OCI-LY3 (cell line): ENCODE measurements at regions not wholly inside any gene's neighbourhood (a gene's known extent, or its start where the extent isn't known, plus 50 kb on each side); places are given as distances from the start of the nearest gene placed in this dataset.

Source experiments
- H2AFZ ChIP-seq: fragments of 200-600, 300-600 bp; shearing (Covaris generic); 2 replicates; pipeline ENCODE4 v1.6.0; 2014; ENCODE audit warnings: antibody characterized with exemption, low read depth, low read length
- H3K27ac ChIP-seq: fragments of 200-600, 300-600 bp; sonication (generic); 2 replicates; pipeline ENCODE4 v1.5.1; 2014; ENCODE audit warnings: mild to moderate bottlenecking, low read length, moderate library complexity, mixed read lengths
- H3K27me3 ChIP-seq: fragments of 200-600, 300-600 bp; sonication (generic); 2 replicates; pipeline ENCODE4 v1.6.1; 2014; ENCODE audit warnings: low read depth, low read length, mixed read lengths
- H3K36me3 ChIP-seq: fragments of 200-600, 300-600 bp; sonication (generic); replicated peaks from 2 replicates; pipeline ENCODE3; 2014; ENCODE audit warnings: low read depth, low read length, mixed read lengths
- H3K4me1 ChIP-seq: fragments of 300-600, 200-600 bp; sonication (generic); 2 replicates; pipeline ENCODE4 v1.6.1; 2014; ENCODE audit warnings: low read length, mixed read lengths
- H3K4me2 ChIP-seq: fragments of 200-600, 300-600 bp; sonication (generic); 2 replicates; pipeline ENCODE4 v1.6.1; 2014; ENCODE audit warnings: low read length, mixed read lengths
- H3K4me3 ChIP-seq: fragments of 300-600, 200-600 bp; sonication (generic); 2 replicates; pipeline ENCODE4 v1.5.1; 2014; ENCODE audit warnings: antibody characterized with exemption, mild to moderate bottlenecking, low read length, moderate library complexity
- H3K79me2 ChIP-seq: fragments of 300-600, 200-600 bp; shearing (Covaris generic); 2 replicates; pipeline ENCODE4 v1.6.1; 2014; ENCODE audit warnings: mild to moderate bottlenecking, low read length, mixed read lengths
- H3K9ac ChIP-seq: fragments of 300-600, 200-600 bp; shearing (Covaris generic); 2 replicates; pipeline ENCODE4 v1.6.0; 2014; ENCODE audit warnings: mild to moderate bottlenecking, low read length, moderate library complexity
- H3K9me3 ChIP-seq: fragments of 200-600, 300-600 bp; shearing (Covaris generic); 2 replicates; pipeline ENCODE4 v1.6.1; 2014; ENCODE audit warnings: low read length, mixed read lengths; ENCODE audit not compliant: insufficient read depth
- H4K20me1 ChIP-seq: fragments of 200-600, 300-600 bp; sonication (generic); 2 replicates; pipeline ENCODE4 v1.6.1; 2016; ENCODE audit warnings: low read length, mixed read lengths; ENCODE audit not compliant: insufficient read depth
- EZH2phosphoT487 ChIP-seq: fragments of 200-600 bp; shearing (Covaris generic); IDR thresholded peaks from 2 replicates; pipeline ENCODE4 v1.6.1; 2018; ENCODE audit warnings: antibody characterized with exemption, mixed run types, low read depth
- TF ChIP-seq, protein P1 (sequence below): fragments of 200-600, 300-600 bp; sonication (generic); IDR thresholded peaks from 2 replicates; pipeline ENCODE4 v1.5.1; 2014; ENCODE audit warnings: antibody characterized with exemption, low read length, low read depth

DNA sequence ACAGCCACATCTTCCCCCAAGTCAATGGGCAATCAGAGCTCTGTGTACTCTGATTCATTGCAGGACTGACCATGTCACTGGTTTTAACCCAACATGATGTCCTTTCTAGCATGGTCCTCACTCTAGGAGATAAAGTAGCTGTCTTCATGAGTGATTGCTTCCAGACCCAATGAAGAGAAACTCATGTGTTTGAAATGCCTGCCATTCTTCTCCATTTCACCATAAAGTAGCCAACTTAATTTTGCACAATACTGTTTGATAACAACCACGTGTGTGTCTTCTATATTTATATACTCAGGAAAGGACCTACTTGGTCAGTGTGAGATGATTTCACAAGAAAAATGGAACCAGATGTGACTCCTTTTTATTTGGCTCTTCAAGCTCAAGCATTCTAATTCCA lies 172.5 kb downstream of the AXIN2 start:
- Histone ChIP-seq H2AFZ (no peak overlapping the region), H3K27ac (no peak overlapping the region), H3K4me1 (no peaks in the 10 kb centered on the region), H3K36me3 (no peaks in the 10 kb centered on the region), H3K79me2 (no peaks in the 10 kb centered on the region), H4K20me1 (no peaks in the 10 kb centered on the region), H3K9ac (no peak overlapping the region), H3K9me3 (no peaks in the 10 kb centered on the region), H3K4me2 (no peak overlapping the region), H3K27me3 (no peaks in the 10 kb centered on the region), H3K4me3 (no peak overlapping the region)
- no peak for TF ChIP-seq EZH2phosphoT487
- TF ChIP-seq, protein P1, sequence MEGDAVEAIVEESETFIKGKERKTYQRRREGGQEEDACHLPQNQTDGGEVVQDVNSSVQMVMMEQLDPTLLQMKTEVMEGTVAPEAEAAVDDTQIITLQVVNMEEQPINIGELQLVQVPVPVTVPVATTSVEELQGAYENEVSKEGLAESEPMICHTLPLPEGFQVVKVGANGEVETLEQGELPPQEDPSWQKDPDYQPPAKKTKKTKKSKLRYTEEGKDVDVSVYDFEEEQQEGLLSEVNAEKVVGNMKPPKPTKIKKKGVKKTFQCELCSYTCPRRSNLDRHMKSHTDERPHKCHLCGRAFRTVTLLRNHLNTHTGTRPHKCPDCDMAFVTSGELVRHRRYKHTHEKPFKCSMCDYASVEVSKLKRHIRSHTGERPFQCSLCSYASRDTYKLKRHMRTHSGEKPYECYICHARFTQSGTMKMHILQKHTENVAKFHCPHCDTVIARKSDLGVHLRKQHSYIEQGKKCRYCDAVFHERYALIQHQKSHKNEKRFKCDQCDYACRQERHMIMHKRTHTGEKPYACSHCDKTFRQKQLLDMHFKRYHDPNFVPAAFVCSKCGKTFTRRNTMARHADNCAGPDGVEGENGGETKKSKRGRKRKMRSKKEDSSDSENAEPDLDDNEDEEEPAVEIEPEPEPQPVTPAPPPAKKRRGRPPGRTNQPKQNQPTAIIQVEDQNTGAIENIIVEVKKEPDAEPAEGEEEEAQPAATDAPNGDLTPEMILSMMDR: no peak

DNA sequence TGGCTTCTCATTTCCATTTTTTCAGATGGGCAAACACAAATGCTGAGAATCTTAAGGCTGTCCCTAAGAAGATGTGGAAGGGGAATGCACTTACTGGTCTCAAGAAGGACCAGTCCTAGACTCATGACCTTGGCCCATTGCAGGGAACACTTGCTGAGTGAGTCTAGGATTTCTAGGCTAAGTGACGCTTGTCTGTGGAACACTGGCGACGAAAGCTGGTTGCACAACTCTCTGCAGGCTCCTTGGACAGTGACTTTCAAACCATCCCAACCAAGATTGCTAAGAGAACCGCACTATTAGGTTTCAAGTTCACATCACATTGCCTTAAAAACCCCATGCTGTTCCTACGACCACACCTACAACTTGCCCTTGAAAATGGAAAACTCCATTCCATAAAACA lies 174.1 kb downstream of the AXIN2 start:
- no peaks in the 10 kb centered on the region for H3K9me3 ChIP-seq
- no peaks in the 10 kb centered on the region for H3K79me2 ChIP-seq
- no peaks in the 10 kb centered on the region for H3K4me1 ChIP-seq
- no peaks in the 10 kb centered on the region for H3K36me3 ChIP-seq
- TF ChIP-seq EZH2phosphoT487: no peak
- TF ChIP-seq, protein P1: no peak
- H4K20me1 ChIP-seq: no peaks in the 10 kb centered on the region
- no peaks in the 10 kb centered on the region for H3K27me3 ChIP-seq
- no peak overlapping the region for H3K9ac ChIP-seq
- no peak overlapping the region for H3K27ac ChIP-seq
- no peak overlapping the region for H2AFZ ChIP-seq
- H3K4me3 ChIP-seq: no peak overlapping the region
- H3K4me2 ChIP-seq: no peak overlapping the region

DNA sequence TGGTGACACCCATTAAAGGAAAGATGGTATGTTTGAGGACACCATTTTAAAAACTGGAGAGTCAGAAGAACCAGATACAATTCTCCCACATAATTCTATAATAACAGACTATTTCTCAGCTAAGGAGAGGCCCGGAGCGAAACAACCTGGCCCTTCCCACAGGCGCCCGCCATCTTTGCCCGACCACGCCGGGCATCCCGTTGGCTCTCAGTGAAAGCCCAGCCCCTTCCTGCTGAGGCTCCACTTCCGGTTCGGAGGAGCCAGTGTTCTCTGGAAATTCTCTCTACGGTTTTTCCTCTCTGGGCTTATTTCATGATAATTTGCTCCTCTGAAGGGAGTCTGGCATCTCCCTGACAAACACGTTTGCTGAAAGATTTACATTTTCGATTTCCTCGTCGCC lies 175.7 kb downstream of the AXIN2 start:
- H3K36me3 ChIP-seq: no peaks in the 10 kb centered on the region
- TF ChIP-seq EZH2phosphoT487: no peak
- TF ChIP-seq, protein P1: no peak
- H3K27me3 ChIP-seq: no peaks in the 10 kb centered on the region
- H4K20me1 ChIP-seq: no peaks in the 10 kb centered on the region
- H3K27ac ChIP-seq: no peak overlapping the region
- no peak overlapping the region for H3K4me2 ChIP-seq
- no peak overlapping the region for H3K4me3 ChIP-seq
- H2AFZ ChIP-seq: no peak overlapping the region
- H3K4me1 ChIP-seq: no peaks in the 10 kb centered on the region
- no peaks in the 10 kb centered on the region for H3K9me3 ChIP-seq
- H3K9ac ChIP-seq: no peak overlapping the region
- H3K79me2 ChIP-seq: no peaks in the 10 kb centered on the region

DNA sequence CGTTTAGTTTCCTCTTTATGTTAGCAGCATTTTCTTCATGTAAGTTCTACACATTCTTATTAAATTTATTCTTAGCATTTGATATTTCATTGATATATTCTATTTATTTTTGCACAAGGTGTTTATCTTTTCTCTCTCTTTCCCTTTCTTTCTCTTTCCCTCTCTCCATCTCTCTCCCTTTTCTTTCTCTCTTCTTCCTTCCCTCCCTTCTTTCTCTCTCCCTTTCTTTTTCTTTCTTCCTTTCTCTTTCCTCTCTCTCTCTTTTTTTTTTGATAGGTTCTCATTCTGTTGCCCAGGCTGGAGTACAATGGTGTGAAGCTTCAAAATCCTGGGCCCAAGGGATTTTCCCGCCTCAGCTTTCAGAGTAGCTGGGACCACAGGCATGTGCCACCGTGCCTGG lies 176.4 kb downstream of the AXIN2 start:
- H3K27ac ChIP-seq: no peak overlapping the region
- H3K9ac ChIP-seq: no peak overlapping the region
- no peaks in the 10 kb centered on the region for H3K36me3 ChIP-seq
- H3K79me2 ChIP-seq: no peaks in the 10 kb centered on the region
- TF ChIP-seq EZH2phosphoT487: no peak
- TF ChIP-seq, protein P1: no peak
- no peaks in the 10 kb centered on the region for H3K27me3 ChIP-seq
- no peaks in the 10 kb centered on the region for H4K20me1 ChIP-seq
- H3K4me2 ChIP-seq: no peak overlapping the region
- H3K4me3 ChIP-seq: no peak overlapping the region
- no peaks in the 10 kb centered on the region for H3K9me3 ChIP-seq
- no peaks in the 10 kb centered on the region for H3K4me1 ChIP-seq
- H2AFZ ChIP-seq: no peak overlapping the region
